ENCODE measurements at regions not wholly inside any gene's neighbourhood (a gene's known extent, or its start where the extent isn't known, plus 50 kb on each side); places are given as distances from the start of the nearest gene placed in this dataset.

DNA sequence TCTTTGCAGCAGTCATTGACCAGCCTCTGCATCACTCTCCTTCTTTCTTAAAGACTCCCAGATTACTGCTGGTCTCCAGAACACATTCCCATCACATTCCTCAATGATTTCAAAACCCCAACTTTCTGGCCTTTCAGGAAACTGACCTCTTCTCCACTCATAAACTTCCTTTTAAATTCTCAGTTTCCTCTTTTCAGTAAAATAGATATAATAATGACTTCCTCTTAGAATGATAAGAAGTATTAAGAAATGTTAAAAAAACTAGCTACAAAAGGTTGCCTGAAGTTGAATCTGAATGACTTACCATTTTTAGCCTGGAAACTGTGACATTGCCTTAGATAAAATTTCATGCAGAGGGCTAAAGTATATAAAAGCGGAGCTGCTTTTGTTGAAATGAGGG lies 239.3 kb downstream of the OGFRL1 start:
- Histone ChIP-seq H3K9me2 (ENCODE audit: insufficient read depth, low read length) (no peaks in the 10 kb centered on the region), H3K79me2 (ENCODE audit: insufficient read depth, low read depth, low read length) (no peaks in the 10 kb centered on the region), H4K20me1 (ENCODE audit: insufficient read depth, low read length) (no peaks in the 10 kb centered on the region), H3K36me3 (ENCODE audit: insufficient read depth, low read length) (no peaks in the 10 kb centered on the region), H3K9me3 (ENCODE audit: low read length) (no peaks in the 10 kb centered on the region), H3K4me3 (ENCODE audit: low read depth, low read length, poor library complexity, severe bottlenecking) (no peak overlapping the region), H3K4me2 (ENCODE audit: low read length) (no peak overlapping the region), H3K27ac (ENCODE audit: low read depth, low read length, poor library complexity, severe bottlenecking) (no peak overlapping the region), H2AFZ (ENCODE audit: low read length) (no peak overlapping the region), H3K4me1 (ENCODE audit: insufficient read depth, low read length, poor library complexity, severe bottlenecking) (no peaks in the 10 kb centered on the region)
- TF ChIP-seq CTCF (conservative IDR thresholded peaks at IDR 0.05; ENCODE audit: low read length), result no peak
- no peak for TF ChIP-seq EZH2phosphoT487 (IDR thresholded peaks at IDR 0.05; ENCODE audit: borderline replicate concordance, low read depth, low read length)
- ChIA-PET CTCF (ENCODE audit: unreplicated experiment) (no interaction called here), POLR2A (no interaction called here)
- no TSS peak for BruUV-seq (replicated peaks)
- no peak for DNase-seq (ENCODE audit: low spot score)
- intact Hi-C loops (cut with micrococcal nuclease; ENCODE audit: unreplicated experiment), result no loop called here

- H4K20me1 ChIP-seq (ENCODE audit: insufficient read depth, low read length), result no peaks in the 10 kb centered on the region
- H3K9me2 ChIP-seq (ENCODE audit: insufficient read depth, low read length), result no peaks in the 10 kb centered on the region
- H3K79me2 ChIP-seq (ENCODE audit: insufficient read depth, low read depth, low read length), result no peaks in the 10 kb centered on the region
- H3K4me1 ChIP-seq (ENCODE audit: insufficient read depth, low read length, poor library complexity, severe bottlenecking), result no peaks in the 10 kb centered on the region
- H3K36me3 ChIP-seq (ENCODE audit: insufficient read depth, low read length), result no peaks in the 10 kb centered on the region
- DNase-seq (ENCODE audit: low spot score), result no peak
- no TSS peak for BruUV-seq (replicated peaks)
- TF ChIP-seq EZH2phosphoT487 (IDR thresholded peaks at IDR 0.05; ENCODE audit: borderline replicate concordance, low read depth, low read length) (no peak), CTCF (conservative IDR thresholded peaks at IDR 0.05; ENCODE audit: low read length) (no peak)
- no peaks in the 10 kb centered on the region for H3K9me3 ChIP-seq (ENCODE audit: low read length)
- H3K4me2 ChIP-seq (ENCODE audit: low read length), result no peak overlapping the region
- ChIA-PET CTCF (ENCODE audit: unreplicated experiment) (no interaction called here), POLR2A (interaction anchor here (0.8 to 1.9 kb wide), 4 partner anchors 8 to 11 kb away, joined by 4 to 11 read pairs (median 4); no protein-coding TSS in a partner anchor)
- no peak overlapping the region for H2AFZ ChIP-seq (ENCODE audit: low read length)
- intact Hi-C loops (cut with micrococcal nuclease; ENCODE audit: unreplicated experiment), result no loop called here
- H3K4me3 ChIP-seq (ENCODE audit: low read depth, low read length, poor library complexity, severe bottlenecking), result no peak overlapping the region
- no peak overlapping the region for H3K27ac ChIP-seq (ENCODE audit: low read depth, low read length, poor library complexity, severe bottlenecking)
Measured at GRCh38 chr6:71529026-71529425, 240.4 kb downstream of the OGFRL1 start.

DNA sequence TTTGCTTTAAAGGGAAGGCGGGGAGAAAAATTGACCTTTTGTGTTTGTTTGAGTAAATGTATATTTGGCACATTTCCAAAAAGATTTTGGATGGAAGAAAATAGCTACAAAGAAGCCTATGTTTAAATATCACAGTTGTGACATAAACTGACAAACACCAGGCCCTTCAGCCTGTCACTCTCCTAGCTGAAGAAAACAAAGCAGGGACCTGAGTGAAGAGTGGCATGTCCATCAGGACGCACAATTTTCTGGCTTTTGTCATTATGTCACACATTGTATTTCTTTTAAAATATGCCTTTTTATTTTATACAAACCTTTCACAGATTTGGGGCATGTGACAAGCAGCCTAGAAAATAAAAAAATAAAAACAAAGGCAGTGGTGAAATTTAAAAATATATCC lies 241.2 kb downstream of the OGFRL1 start:
- H3K4me3 ChIP-seq (ENCODE audit: low read depth, low read length, poor library complexity, severe bottlenecking), result no peak overlapping the region
- DNase-seq (ENCODE audit: low spot score), result no peak
- POLR2A ChIA-PET, result interaction anchor here (0.8 to 1.9 kb wide), 3 partner anchors 8 to 10 kb away, joined by 4 to 5 read pairs (median 4); no protein-coding TSS in a partner anchor
- H3K4me1 ChIP-seq (ENCODE audit: insufficient read depth, low read length, poor library complexity, severe bottlenecking), result no peaks in the 10 kb centered on the region
- BruUV-seq (replicated peaks), result no TSS peak
- H3K4me2 ChIP-seq (ENCODE audit: low read length), result no peak overlapping the region
- H3K9me3 ChIP-seq (ENCODE audit: low read length), result no peaks in the 10 kb centered on the region
- no peak overlapping the region for H3K27ac ChIP-seq (ENCODE audit: low read depth, low read length, poor library complexity, severe bottlenecking)
- no peaks in the 10 kb centered on the region for H3K79me2 ChIP-seq (ENCODE audit: insufficient read depth, low read depth, low read length)
- no peaks in the 10 kb centered on the region for H4K20me1 ChIP-seq (ENCODE audit: insufficient read depth, low read length)
- no peak overlapping the region for H2AFZ ChIP-seq (ENCODE audit: low read length)
- intact Hi-C loops (cut with micrococcal nuclease; ENCODE audit: unreplicated experiment), result no loop called here
- no peaks in the 10 kb centered on the region for H3K9me2 ChIP-seq (ENCODE audit: insufficient read depth, low read length)
- H3K36me3 ChIP-seq (ENCODE audit: insufficient read depth, low read length), result no peaks in the 10 kb centered on the region
- CTCF ChIA-PET (ENCODE audit: unreplicated experiment), result no interaction called here
- TF ChIP-seq EZH2phosphoT487 (IDR thresholded peaks at IDR 0.05; ENCODE audit: borderline replicate concordance, low read depth, low read length) (no peak), CTCF (conservative IDR thresholded peaks at IDR 0.05; ENCODE audit: low read length) (no peak)
